ENCODE measurements at regions not wholly inside any gene's neighbourhood (a gene's known extent, or its start where the extent isn't known, plus 50 kb on each side); places are given as distances from the start of the nearest gene placed in this dataset.
A peak's percentile ranks its signal among the peaks of the same experiment; 100 is the strongest.

GRCh38 chr5:71877511-71877910, 158.4 kb downstream of the CARTPT start:
- no peak for TF ChIP-seq CTCF (IDR thresholded peaks at IDR 0.05)
- H3K4me1 ChIP-seq (ENCODE audit: control insufficient read depth in 1 of 2, low read depth in 2 of 2), result peaks cover 3 to 8% of the 10 kb centered on the region in 2 donors
- no peak overlapping the region for H3K27ac ChIP-seq
- ATAC-seq (ENCODE audit: insufficient number of reproducible peaks, low FRiP score, low read depth) (no peak), DNase-seq (ENCODE audit: low spot score) (no peak)
- H3K27me3 ChIP-seq (replicated peaks; ENCODE audit: insufficient read depth), result no peaks in the 10 kb centered on the region
- H3K9me3 ChIP-seq, result no peaks in the 10 kb centered on the region
- no peaks in the 10 kb centered on the region for H3K36me3 ChIP-seq
- no peak overlapping the region for H3K4me3 ChIP-seq

GRCh38 chr5:71880536-71880935, 161.5 kb downstream of the CARTPT start:
- peaks cover 7 to 15% of the 10 kb centered on the region in 2 donors for H3K4me1 ChIP-seq (ENCODE audit: control insufficient read depth in 1 of 2, low read depth in 2 of 2)
- no peak for TF ChIP-seq CTCF (IDR thresholded peaks at IDR 0.05)
- H3K27me3 ChIP-seq (replicated peaks; ENCODE audit: insufficient read depth), result no peaks in the 10 kb centered on the region
- no peak overlapping the region for H3K4me3 ChIP-seq
- H3K27ac ChIP-seq, result no peak overlapping the region
- no peaks in the 10 kb centered on the region for H3K9me3 ChIP-seq
- no peaks in the 10 kb centered on the region for H3K36me3 ChIP-seq
- DNase-seq (ENCODE audit: low spot score) (no peak), ATAC-seq (ENCODE audit: insufficient number of reproducible peaks, low FRiP score, low read depth) (no peak)

- TF ChIP-seq CTCF (IDR thresholded peaks at IDR 0.05), result no peak
- H3K9me3 ChIP-seq, result no peaks in the 10 kb centered on the region
- H3K36me3 ChIP-seq, result no peaks in the 10 kb centered on the region
- no peak for DNase-seq (ENCODE audit: low spot score)
- peaks cover 7 to 20% of the 10 kb centered on the region in 2 donors for H3K4me1 ChIP-seq (ENCODE audit: control insufficient read depth in 1 of 2, low read depth in 2 of 2)
- peak overlapping the region; percentile 13 to 33 for H3K27ac ChIP-seq
- no peak overlapping the region for H3K4me3 ChIP-seq
- H3K27me3 ChIP-seq (replicated peaks; ENCODE audit: insufficient read depth), result no peaks in the 10 kb centered on the region
- ATAC-seq (ENCODE audit: insufficient number of reproducible peaks, low FRiP score, low read depth), result no peak
These were observed 164.0 kb downstream of the CARTPT start for GRCh38 chr5:71882826-71883741.

GRCh38 chr5:71883742-71884103, 164.6 kb downstream of the CARTPT start:
- Histone ChIP-seq H3K27me3 (replicated peaks; ENCODE audit: insufficient read depth) (no peaks in the 10 kb centered on the region), H3K36me3 (no peaks in the 10 kb centered on the region), H3K9me3 (no peaks in the 10 kb centered on the region), H3K4me1 (ENCODE audit: control insufficient read depth in 1 of 2, low read depth in 2 of 2) (peaks cover 7 to 20% of the 10 kb centered on the region in 2 donors), H3K27ac (peak overlapping the region; percentile 13 to 33), H3K4me3 (no peak overlapping the region)
- DNase-seq (ENCODE audit: low spot score), result no peak
- no peak for TF ChIP-seq CTCF (IDR thresholded peaks at IDR 0.05)
- ATAC-seq (ENCODE audit: insufficient number of reproducible peaks, low FRiP score, low read depth), result no peak

GRCh38 chr5:71884926-71885325, 165.9 kb downstream of the CARTPT start:
- Histone ChIP-seq H3K27me3 (replicated peaks; ENCODE audit: insufficient read depth) (no peaks in the 10 kb centered on the region), H3K27ac (no peak overlapping the region), H3K4me1 (ENCODE audit: control insufficient read depth in 1 of 2, low read depth in 2 of 2) (peaks cover 7 to 20% of the 10 kb centered on the region in 2 donors), H3K9me3 (no peaks in the 10 kb centered on the region), H3K36me3 (no peaks in the 10 kb centered on the region), H3K4me3 (no peak overlapping the region)
- no peak for TF ChIP-seq CTCF (IDR thresholded peaks at IDR 0.05)
- no peak for DNase-seq (ENCODE audit: low spot score)
- ATAC-seq (ENCODE audit: insufficient number of reproducible peaks, low FRiP score, low read depth), result no peak
